Natural killer cell treated with Interleukin-12 subunit alpha and Interleukin-12 subunit beta and Interleukin-15 and Interleukin-18, amount 100 ng/mL, for 72 hours (primary cell): ENCODE measurements at regions not wholly inside any gene's neighbourhood (a gene's known extent, or its start where the extent isn't known, plus 50 kb on each side); places are given as distances from the start of the nearest gene placed in this dataset.

Experiments used
- ATAC-seq, 2 donors: fragments of 150-1000 bp; cut with Tn5 transposase in 1 of 2; sonication (Bioruptor Pico), chemical (Tn5 transposase) in 1 of 2; 2 replicates each; pipeline ENCODE4 v1.10.0; 2021
- DNase-seq: peaks from one replicate; pipeline ENCODE4 v3.0.0; 2022; ENCODE audit warnings: low spot score
- H3K27ac Mint-ChIP-seq, 2 donors: 1 replicate in 1 of 2; 2 replicates in 1 of 2; pipeline ENCODE4 v1.8.0; 2022; ENCODE audit warnings: mixed read lengths in 2 of 2, mild to moderate bottlenecking in 1 of 2, moderate library complexity in 1 of 2
- H3K27me3 Mint-ChIP-seq, 2 donors: 1 replicate in 1 of 2; 2 replicates in 1 of 2; pipeline ENCODE4 v1.8.0; 2022; ENCODE audit warnings: mixed read lengths in 2 of 2
- H3K36me3 Mint-ChIP-seq: one replicate; pipeline ENCODE4 v1.8.0; 2022; ENCODE audit warnings: mixed read lengths
- H3K4me1 Mint-ChIP-seq, 2 donors: 1 replicate in 1 of 2; 2 replicates in 1 of 2; pipeline ENCODE4 v1.8.0; 2022; ENCODE audit warnings: low read depth in 2 of 2, mixed read lengths in 2 of 2, mild to moderate bottlenecking in 1 of 2
- H3K4me3 Mint-ChIP-seq: one replicate; pipeline ENCODE4 v1.8.0; 2022; ENCODE audit warnings: mixed read lengths
- H3K9me3 Mint-ChIP-seq: 2 replicates; pipeline ENCODE4 v1.8.0; 2022; ENCODE audit warnings: mixed read lengths

DNA sequence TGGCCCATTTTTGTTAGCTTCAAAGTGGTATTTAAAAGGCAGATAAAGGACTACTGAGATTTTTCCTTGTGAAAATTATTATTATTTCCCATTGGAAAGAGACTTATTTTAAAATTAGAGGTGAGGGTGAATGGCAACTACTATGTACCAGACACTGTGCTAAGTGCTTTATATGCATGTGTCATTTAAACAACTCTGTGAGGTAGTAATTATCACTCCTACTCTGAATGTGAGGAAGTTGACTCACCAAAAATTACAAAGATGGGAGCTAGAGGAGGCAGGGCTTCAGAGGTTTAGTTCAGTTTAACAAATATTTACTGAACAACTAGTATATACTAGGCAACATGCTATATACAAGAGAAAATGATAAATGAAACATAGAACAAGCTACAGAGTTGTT is 78.2 kb downstream of the MSL3 start:
- no peak for DNase-seq
- Mint-ChIP-seq H3K27ac (no peak overlapping the region), H3K9me3 (no peaks in the 10 kb centered on the region), H3K36me3 (no peaks in the 10 kb centered on the region), H3K4me3 (no peak overlapping the region), H3K4me1 (no peaks in the 10 kb centered on the region), H3K27me3 (peaks cover 4 to 12% of the 10 kb centered on the region in 2 donors)
- no peak for ATAC-seq

- H3K27ac Mint-ChIP-seq: no peak overlapping the region
- no peak overlapping the region for H3K4me3 Mint-ChIP-seq
- DNase-seq (no peak), ATAC-seq (no peak)
- H3K4me1 Mint-ChIP-seq: no peaks in the 10 kb centered on the region
- H3K9me3 Mint-ChIP-seq: no peaks in the 10 kb centered on the region
- H3K27me3 Mint-ChIP-seq: peaks cover 0 to 5% of the 10 kb centered on the region in 2 donors
- no peaks in the 10 kb centered on the region for H3K36me3 Mint-ChIP-seq
These were observed 79.4 kb downstream of the MSL3 start for GRCh38 chrX:11837437-11837836.

GRCh38 chrX:11864171-11864570 is 106.1 kb downstream of the MSL3 start:
- Mint-ChIP-seq H3K27ac (no peak overlapping the region), H3K4me1 (no peaks in the 10 kb centered on the region), H3K27me3 (peaks cover 5 to 6% of the 10 kb centered on the region in 2 donors), H3K36me3 (no peaks in the 10 kb centered on the region), H3K9me3 (peaks cover 5% of the 10 kb centered on the region), H3K4me3 (no peak overlapping the region)
- DNase-seq (no peak), ATAC-seq (no peak)

DNA sequence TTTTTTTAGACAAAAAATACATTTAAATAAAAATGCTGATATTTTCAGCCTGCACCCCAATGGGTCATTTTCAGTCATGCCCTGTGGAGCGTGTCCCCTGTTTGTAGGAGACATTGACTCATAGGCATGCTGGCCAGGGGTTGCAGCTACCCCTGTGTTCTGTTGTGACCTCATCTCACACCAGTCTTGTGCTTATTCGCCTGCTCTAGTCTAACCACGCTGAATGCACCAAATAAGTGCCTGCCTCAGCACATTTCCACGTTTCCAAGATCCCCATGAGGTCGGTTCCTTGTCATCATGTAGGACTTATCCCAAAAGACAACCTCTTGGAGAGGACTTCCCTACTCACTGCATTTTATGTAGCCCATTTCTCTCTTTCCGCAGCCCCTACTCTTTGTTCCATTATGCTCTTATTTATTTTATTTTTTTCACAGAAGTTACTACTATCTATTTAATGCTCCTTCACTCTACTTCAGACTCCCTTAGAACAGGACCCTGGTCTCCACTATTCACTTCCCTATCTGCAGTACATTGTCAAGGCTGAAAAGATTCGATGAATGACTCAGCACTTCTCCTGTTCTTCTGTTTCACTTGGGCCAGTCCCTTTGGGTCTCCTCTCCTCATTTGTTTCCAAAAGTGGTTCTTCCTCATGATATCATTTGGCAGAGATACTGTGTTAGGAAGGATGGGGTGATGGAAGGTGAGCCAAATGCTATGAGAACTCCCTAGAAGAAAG is 109.7 kb downstream of the MSL3 start:
- ATAC-seq (no peak), DNase-seq (no peak)
- Mint-ChIP-seq H3K4me1 (no peaks in the 10 kb centered on the region), H3K4me3 (no peak overlapping the region), H3K27me3 (peaks cover 5 to 6% of the 10 kb centered on the region in 2 donors), H3K36me3 (no peaks in the 10 kb centered on the region), H3K9me3 (peaks cover 5% of the 10 kb centered on the region), H3K27ac (no peak overlapping the region)

- no peaks in the 10 kb centered on the region for H3K4me1 Mint-ChIP-seq
- peaks cover 9% of the 10 kb centered on the region for H3K9me3 Mint-ChIP-seq
- no peak overlapping the region for H3K4me3 Mint-ChIP-seq
- ATAC-seq: no peak
- H3K27ac Mint-ChIP-seq: no peak overlapping the region
- H3K36me3 Mint-ChIP-seq: no peaks in the 10 kb centered on the region
- peaks cover 5 to 6% of the 10 kb centered on the region in 2 donors for H3K27me3 Mint-ChIP-seq
- no peak for DNase-seq
These were observed 112.8 kb downstream of the MSL3 start for GRCh38 chrX:11870789-11871188.

DNA sequence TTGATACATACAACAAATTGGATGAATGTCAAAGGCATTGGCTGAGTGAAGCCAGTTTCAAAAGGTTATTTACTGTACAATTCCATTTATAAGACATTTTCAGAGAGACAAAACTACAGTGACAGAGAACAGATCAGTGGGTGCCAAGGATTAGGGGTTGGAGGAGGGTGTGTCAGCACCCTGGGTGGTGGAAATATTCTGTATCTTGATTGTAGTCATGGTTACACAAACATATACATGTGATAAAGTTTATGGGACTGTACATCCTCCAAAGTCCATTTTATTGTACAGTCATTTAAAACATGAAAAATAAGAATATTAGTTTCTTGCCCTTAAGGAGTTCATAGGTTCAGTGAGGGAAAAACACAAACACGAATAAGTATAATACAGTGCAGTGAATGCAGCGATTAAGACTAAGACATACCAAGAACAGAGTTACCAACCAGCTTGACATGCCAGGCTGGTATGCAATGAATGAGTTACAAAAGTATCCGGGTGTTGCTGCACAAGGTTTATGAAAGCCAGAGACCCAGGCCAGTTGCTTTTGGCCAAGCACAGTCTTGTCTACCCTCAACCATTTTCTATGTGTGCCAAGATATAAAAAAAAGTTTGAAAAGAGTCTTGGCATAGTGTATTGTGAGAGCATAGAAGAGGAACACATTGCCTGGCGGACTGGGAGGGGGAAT is 123.6 kb downstream of the MSL3 start:
- no peaks in the 10 kb centered on the region for H3K36me3 Mint-ChIP-seq
- no peak for ATAC-seq
- no peak overlapping the region for H3K4me3 Mint-ChIP-seq
- no peak for DNase-seq
- H3K4me1 Mint-ChIP-seq: no peaks in the 10 kb centered on the region
- H3K27me3 Mint-ChIP-seq: peaks cover 0 to 2% of the 10 kb centered on the region in 2 donors
- H3K9me3 Mint-ChIP-seq: no peaks in the 10 kb centered on the region
- no peak overlapping the region for H3K27ac Mint-ChIP-seq

DNA sequence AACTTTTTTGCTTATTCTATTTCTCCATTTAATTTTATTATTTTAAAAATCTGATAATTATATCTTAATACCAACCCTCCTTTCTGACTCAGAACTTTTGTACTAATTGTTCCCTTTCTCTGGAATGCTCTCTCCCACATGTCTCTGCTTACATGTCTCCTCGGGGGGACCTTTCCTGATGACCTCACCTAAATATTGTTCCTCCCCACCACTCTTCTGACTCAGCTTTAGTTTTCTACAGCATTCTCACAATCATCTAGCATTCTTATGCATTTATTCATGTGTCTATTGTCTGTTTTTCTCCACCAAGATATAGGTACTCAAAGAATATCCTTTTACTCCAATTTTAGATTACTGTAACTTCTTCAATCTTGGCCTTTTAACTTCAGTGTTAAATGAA is 128.7 kb downstream of the MSL3 start:
- H3K4me1 Mint-ChIP-seq: no peaks in the 10 kb centered on the region
- H3K9me3 Mint-ChIP-seq: no peaks in the 10 kb centered on the region
- no peak overlapping the region for H3K4me3 Mint-ChIP-seq
- peaks cover 0 to 12% of the 10 kb centered on the region in 2 donors for H3K27me3 Mint-ChIP-seq
- no peak overlapping the region for H3K27ac Mint-ChIP-seq
- H3K36me3 Mint-ChIP-seq: no peaks in the 10 kb centered on the region
- DNase-seq (no peak), ATAC-seq (no peak)

- no peaks in the 10 kb centered on the region for H3K36me3 Mint-ChIP-seq
- no peaks in the 10 kb centered on the region for H3K4me1 Mint-ChIP-seq
- H3K27me3 Mint-ChIP-seq: peaks cover 0 to 12% of the 10 kb centered on the region in 2 donors
- DNase-seq (no peak), ATAC-seq (no peak)
- no peak overlapping the region for H3K4me3 Mint-ChIP-seq
- no peaks in the 10 kb centered on the region for H3K9me3 Mint-ChIP-seq
- H3K27ac Mint-ChIP-seq: no peak overlapping the region
These were observed 129.1 kb downstream of the MSL3 start for GRCh38 chrX:11887175-11887574.

GRCh38 chrX:11888421-11888820 is 130.4 kb downstream of the MSL3 start:
- Mint-ChIP-seq H3K4me1 (no peaks in the 10 kb centered on the region), H3K4me3 (no peak overlapping the region), H3K27ac (no peak overlapping the region), H3K27me3 (peaks cover 0 to 12% of the 10 kb centered on the region in 2 donors), H3K36me3 (no peaks in the 10 kb centered on the region), H3K9me3 (no peaks in the 10 kb centered on the region)
- ATAC-seq: no peak
- no peak for DNase-seq

DNA sequence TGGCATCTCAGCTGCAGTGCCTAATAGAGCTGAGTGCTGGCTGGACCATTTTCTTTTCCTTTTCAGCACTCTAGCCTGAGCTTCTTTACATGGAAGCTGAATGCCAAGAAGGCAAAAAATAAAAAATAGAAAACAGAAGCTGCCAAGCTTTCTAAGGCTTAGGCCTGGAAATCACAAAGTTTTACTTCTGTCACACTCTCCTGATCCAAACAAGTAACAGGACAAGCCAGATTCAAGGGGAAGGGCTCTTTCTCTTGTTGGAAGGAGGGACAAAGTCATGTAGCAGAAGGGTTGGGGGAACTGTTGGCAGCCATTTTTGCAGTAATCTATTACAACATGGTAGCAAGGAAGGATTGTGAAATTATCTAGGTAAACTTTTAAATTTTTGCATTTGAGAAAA is 131.8 kb downstream of the MSL3 start:
- H3K4me3 Mint-ChIP-seq: no peak overlapping the region
- DNase-seq (no peak), ATAC-seq (no peak)
- no peaks in the 10 kb centered on the region for H3K9me3 Mint-ChIP-seq
- H3K27ac Mint-ChIP-seq: no peak overlapping the region
- H3K27me3 Mint-ChIP-seq: peaks cover 0 to 15% of the 10 kb centered on the region in 2 donors
- H3K36me3 Mint-ChIP-seq: no peaks in the 10 kb centered on the region
- no peaks in the 10 kb centered on the region for H3K4me1 Mint-ChIP-seq

GRCh38 chrX:11890836-11891514 is 132.9 kb downstream of the MSL3 start:
- Mint-ChIP-seq H3K27me3 (peaks cover 0 to 16% of the 10 kb centered on the region in 2 donors), H3K4me1 (no peaks in the 10 kb centered on the region), H3K27ac (no peak overlapping the region), H3K4me3 (no peak overlapping the region), H3K36me3 (no peaks in the 10 kb centered on the region), H3K9me3 (no peaks in the 10 kb centered on the region)
- no peak for DNase-seq
- peak in 1 of 2 donors; percentile 24 for ATAC-seq

DNA sequence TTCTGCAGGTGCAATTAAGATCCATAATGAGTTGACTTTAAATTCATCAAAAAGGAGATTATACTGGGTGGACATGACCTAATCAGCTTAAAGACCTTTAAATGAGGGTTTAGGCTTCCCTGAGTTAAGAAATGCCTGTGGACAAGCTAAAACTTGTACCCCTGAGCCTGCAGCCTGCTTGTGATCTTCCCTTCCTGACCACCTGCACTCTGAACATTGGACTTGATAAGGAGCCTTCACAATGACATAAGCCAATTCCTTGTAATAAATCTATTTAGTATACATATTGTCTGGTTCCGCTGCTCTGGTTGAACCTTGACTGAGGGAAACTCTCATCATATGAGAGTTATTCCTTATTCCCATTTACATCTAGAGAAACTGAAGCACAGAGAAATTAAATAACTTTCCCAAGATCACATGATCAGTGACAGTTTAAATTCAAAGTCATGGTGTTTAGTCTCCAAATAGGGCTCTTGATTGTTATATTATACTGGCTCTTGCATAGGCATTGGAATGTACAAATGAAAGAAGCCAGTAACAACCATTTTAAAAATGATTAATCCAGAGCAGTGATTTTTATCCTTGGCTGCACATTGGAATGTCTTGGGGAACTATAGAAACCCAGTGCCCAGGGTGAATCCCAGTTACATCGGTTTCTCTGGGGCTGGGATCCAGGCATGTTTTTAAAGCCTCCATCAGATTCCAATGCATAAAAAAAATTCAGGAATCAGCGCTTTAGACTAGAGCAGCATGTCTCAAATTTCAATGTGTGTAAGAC is 136.1 kb downstream of the MSL3 start:
- Mint-ChIP-seq H3K27ac (no peak overlapping the region), H3K4me1 (no peaks in the 10 kb centered on the region), H3K36me3 (no peaks in the 10 kb centered on the region), H3K4me3 (no peak overlapping the region), H3K9me3 (no peaks in the 10 kb centered on the region), H3K27me3 (peaks cover 0 to 6% of the 10 kb centered on the region in 2 donors)
- no peak for ATAC-seq
- DNase-seq: no peak

DNA sequence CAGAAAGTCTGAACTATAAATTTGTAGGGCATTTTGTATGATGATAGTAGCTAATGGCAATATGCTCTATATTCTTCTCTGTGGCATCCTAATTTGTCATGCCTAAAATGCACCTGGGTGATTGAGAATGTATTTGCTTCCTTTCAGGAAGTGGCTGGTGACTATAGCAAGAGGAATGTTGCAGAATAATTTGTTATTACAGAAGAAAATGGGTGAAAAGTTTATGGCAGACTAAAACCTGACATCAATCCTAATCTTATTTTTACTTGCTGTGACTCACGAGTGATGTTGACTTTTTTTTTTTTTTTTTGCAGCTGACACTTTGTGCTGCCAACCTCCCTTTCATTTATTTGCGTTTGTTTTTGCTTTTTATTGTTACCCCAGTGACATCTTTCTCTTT is 141.1 kb downstream of the MSL3 start:
- Mint-ChIP-seq H3K4me1 (no peaks in the 10 kb centered on the region), H3K4me3 (no peak overlapping the region), H3K9me3 (peaks cover 3% of the 10 kb centered on the region), H3K27ac (no peak overlapping the region), H3K36me3 (no peaks in the 10 kb centered on the region), H3K27me3 (peaks cover 0 to 12% of the 10 kb centered on the region in 2 donors)
- ATAC-seq (no peak), DNase-seq (no peak)
